Aorta (tissue), 5 donors: ENCODE measurements at regions not wholly inside any gene's neighbourhood (a gene's known extent, or its start where the extent isn't known, plus 50 kb on each side); places are given as distances from the start of the nearest gene placed in this dataset.

Experiments
- ATAC-seq: fragments of 200-7000 bp; cut with Tn5 transposase; one replicate; pipeline ENCODE4 v1.9.1; 2022; ENCODE audit warnings: moderate library complexity; ENCODE audit not compliant: low FRiP score
- DNase-seq, 2 donors: peaks; one replicate each; pipeline ENCODE4 v3.0.0-alpha.2; 2020
- H3K27ac ChIP-seq, 2 donors: one replicate each; pipeline ENCODE4 v1.5.1; 2013; ENCODE audit warnings: low read length in 2 of 2, mild to moderate bottlenecking in 2 of 2, moderate library complexity in 2 of 2, control low read depth in 1 of 2, inconsistent platforms in 1 of 2, low read depth in 1 of 2
- H3K27me3 ChIP-seq, 2 donors: one replicate each; pipeline ENCODE4 v1.6.1; 2013; ENCODE audit warnings: control low read depth in 1 of 2, low read length in 1 of 2, mild to moderate bottlenecking in 1 of 2, moderate library complexity in 1 of 2; ENCODE audit not compliant: insufficient read depth in 2 of 2, control insufficient read depth in 1 of 2
- H3K36me3 ChIP-seq, 2 donors: one replicate each; pipeline ENCODE4 v1.6.1; 2013; ENCODE audit warnings: control low read depth in 1 of 2, low read length in 1 of 2, mild to moderate bottlenecking in 1 of 2; ENCODE audit not compliant: insufficient read depth in 2 of 2, control insufficient read depth in 1 of 2
- H3K4me1 ChIP-seq, 2 donors: one replicate each; pipeline ENCODE4 v1.6.1; 2013; ENCODE audit warnings: low read length in 2 of 2, control low read depth in 1 of 2, mild to moderate bottlenecking in 1 of 2, moderate library complexity in 1 of 2; ENCODE audit not compliant: insufficient read depth in 2 of 2, control insufficient read depth in 1 of 2
- H3K4me3 ChIP-seq, 2 donors: one replicate each; pipeline ENCODE4 v1.5.1; 2013; ENCODE audit warnings: low read length in 2 of 2, control low read depth in 1 of 2, mild to moderate bottlenecking in 1 of 2
- H3K9me3 ChIP-seq: one replicate; pipeline ENCODE4 v1.6.1; 2013; ENCODE audit warnings: mild to moderate bottlenecking, low read length; ENCODE audit not compliant: control insufficient read depth
- WGBS, 2 donors: extraction: QIAGEN DNeasy Blood & Tissue Kit; methylation state at CpG; one replicate each; pipeline ENCODE4 v1.1.7; 2013; 5-methylcytosine and 5-hydroxymethylcytosine counted together
- intact Hi-C, 2 donors: fragments of 100-400 bp; cut with DNase I; formaldehyde crosslinking; loops; one replicate each; pipeline versions ENCODE4 v1.14.2 to v1.15.0; 2022
- donor health status: healthy with polysubstance abuse.
- donor health status: Bipolar disorder and iron deficiency.
- donor health status: DM: no; HTN: no; CAD: no.
- donor health status: DM: no; HTN: no; CAD: no.
- donor health status: DM: yes; HTN: yes; CAD: no.

GRCh38 chr7:20466543-20467021, 135.9 kb downstream of the ITGB8 start:
- no peaks in the 10 kb centered on the region for H3K9me3 ChIP-seq
- H3K27ac ChIP-seq: no peak overlapping the region
- H3K4me3 ChIP-seq: no peak overlapping the region
- no peak for ATAC-seq
- no peaks in the 10 kb centered on the region for H3K36me3 ChIP-seq
- intact Hi-C loops: no loop called here
- no peak for DNase-seq
- 79 to 88% methylated on average over 1 of the region's 1 CpG for WGBS, 2 donors
- no peaks in the 10 kb centered on the region for H3K27me3 ChIP-seq
- H3K4me1 ChIP-seq: no peaks in the 10 kb centered on the region

GRCh38 chr7:20470082-20470481, 139.4 kb downstream of the ITGB8 start:
- H3K9me3 ChIP-seq: no peaks in the 10 kb centered on the region
- H3K4me3 ChIP-seq: no peak overlapping the region
- DNase-seq (no peak), ATAC-seq (no peak)
- WGBS, 2 donors: 12 to 32% methylated on average over 1 of the region's 1 CpG
- intact Hi-C loops: no loop called here
- no peaks in the 10 kb centered on the region for H3K4me1 ChIP-seq
- H3K27ac ChIP-seq: no peak overlapping the region
- no peaks in the 10 kb centered on the region for H3K27me3 ChIP-seq
- no peaks in the 10 kb centered on the region for H3K36me3 ChIP-seq

- 52 to 69% methylated on average over 1 of the region's 1 CpG for WGBS, 2 donors
- Histone ChIP-seq H3K36me3 (no peaks in the 10 kb centered on the region), H3K4me3 (no peak overlapping the region), H3K4me1 (no peaks in the 10 kb centered on the region), H3K27me3 (no peaks in the 10 kb centered on the region), H3K9me3 (no peaks in the 10 kb centered on the region), H3K27ac (no peak overlapping the region)
- ATAC-seq (no peak), DNase-seq (no peak)
- intact Hi-C loops: no loop called here
Measured at GRCh38 chr7:20470726-20471125, 140.0 kb downstream of the ITGB8 start.

GRCh38 chr7:20474249-20474648, 141.2 kb upstream of the ABCB5 start:
- WGBS, 2 donors: 50 to 76% methylated on average over 2 of the region's 2 CpGs
- Histone ChIP-seq H3K27me3 (no peaks in the 10 kb centered on the region), H3K4me1 (no peaks in the 10 kb centered on the region), H3K36me3 (no peaks in the 10 kb centered on the region), H3K4me3 (no peak overlapping the region), H3K9me3 (no peaks in the 10 kb centered on the region), H3K27ac (no peak overlapping the region)
- DNase-seq (no peak), ATAC-seq (no peak)
- intact Hi-C loops: no loop called here

- Histone ChIP-seq H3K27ac (no peak overlapping the region), H3K4me1 (no peaks in the 10 kb centered on the region), H3K9me3 (no peaks in the 10 kb centered on the region), H3K27me3 (no peaks in the 10 kb centered on the region), H3K4me3 (no peak overlapping the region), H3K36me3 (no peaks in the 10 kb centered on the region)
- no peak for DNase-seq
- ATAC-seq: no peak
- intact Hi-C loops: no loop called here
Measured at GRCh38 chr7:20475756-20476155, 139.7 kb upstream of the ABCB5 start.

- ATAC-seq (no peak), DNase-seq (no peak)
- peaks cover 0 to 1% of the 10 kb centered on the region in 2 donors for H3K27me3 ChIP-seq
- intact Hi-C loops: no loop called here
- no peaks in the 10 kb centered on the region for H3K9me3 ChIP-seq
- no peak overlapping the region for H3K4me3 ChIP-seq
- H3K27ac ChIP-seq: no peak overlapping the region
- no peaks in the 10 kb centered on the region for H3K36me3 ChIP-seq
- H3K4me1 ChIP-seq: no peaks in the 10 kb centered on the region
- 96 to 97% methylated on average over 1 of the region's 1 CpG for WGBS, 2 donors
Measured at GRCh38 chr7:20477067-20477466, 138.4 kb upstream of the ABCB5 start.

GRCh38 chr7:20479706-20480105, 135.8 kb upstream of the ABCB5 start:
- no peak overlapping the region for H3K27ac ChIP-seq
- intact Hi-C loops: no loop called here
- no peak overlapping the region for H3K4me3 ChIP-seq

GRCh38 chr7:20482071-20482470, 133.4 kb upstream of the ABCB5 start:
- DNase-seq: no peak
- WGBS, 2 donors: 87 to 94% methylated on average over 2 of the region's 2 CpGs
- ATAC-seq: no peak
- peaks cover 0 to 1% of the 10 kb centered on the region in 2 donors for H3K27me3 ChIP-seq
- peaks cover 2% of the 10 kb centered on the region for H3K9me3 ChIP-seq
- H3K4me3 ChIP-seq: no peak overlapping the region
- H3K4me1 ChIP-seq: no peaks in the 10 kb centered on the region
- intact Hi-C loops: no loop called here
- no peaks in the 10 kb centered on the region for H3K36me3 ChIP-seq
- H3K27ac ChIP-seq: no peak overlapping the region

More at GRCh38 chr7:20479706-20480105, 135.8 kb upstream of the ABCB5 start:
- Histone ChIP-seq H3K36me3 (no peaks in the 10 kb centered on the region), H3K4me1 (no peaks in the 10 kb centered on the region), H3K9me3 (peaks cover 2% of the 10 kb centered on the region), H3K27me3 (peaks cover 0 to 1% of the 10 kb centered on the region in 2 donors)
- DNase-seq (no peak), ATAC-seq (no peak)

GRCh38 chr7:20484356-20484755, 131.1 kb upstream of the ABCB5 start:
- peaks cover 2% of the 10 kb centered on the region for H3K9me3 ChIP-seq
- no peak overlapping the region for H3K4me3 ChIP-seq
- intact Hi-C loops: no loop called here
- DNase-seq (no peak), ATAC-seq (no peak)
- H3K27ac ChIP-seq: no peak overlapping the region
- H3K36me3 ChIP-seq: no peaks in the 10 kb centered on the region
- 26 to 37% methylated on average over 1 of the region's 1 CpG for WGBS, 2 donors
- no peaks in the 10 kb centered on the region for H3K4me1 ChIP-seq
- H3K27me3 ChIP-seq: peaks cover 0 to 1% of the 10 kb centered on the region in 2 donors
